ENCODE measurements at regions not wholly inside any gene's neighbourhood (a gene's known extent, or its start where the extent isn't known, plus 50 kb on each side); places are given as distances from the start of the nearest gene placed in this dataset.

DNA sequence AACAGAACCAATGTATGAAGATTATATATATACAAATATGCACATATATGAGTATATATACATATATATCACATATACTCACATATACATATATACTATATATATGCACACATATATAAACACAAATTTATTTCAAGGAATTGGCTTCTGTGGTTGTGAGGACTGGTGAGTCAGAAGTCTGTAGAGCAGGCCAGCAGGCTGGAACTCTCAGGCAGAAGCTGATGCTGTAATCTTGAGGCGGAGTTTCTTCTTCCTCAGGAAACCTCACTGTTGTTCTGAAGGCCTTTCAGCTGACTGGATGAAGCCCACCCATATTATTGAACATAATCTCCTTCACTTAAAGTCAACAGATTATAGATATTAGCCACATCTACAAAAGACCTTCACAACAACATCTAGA, 143.9 kb upstream of the CREB1 start:
- no peak for DNase-seq (ENCODE audit: low read depth)
- TF ChIP-seq, protein P1, sequence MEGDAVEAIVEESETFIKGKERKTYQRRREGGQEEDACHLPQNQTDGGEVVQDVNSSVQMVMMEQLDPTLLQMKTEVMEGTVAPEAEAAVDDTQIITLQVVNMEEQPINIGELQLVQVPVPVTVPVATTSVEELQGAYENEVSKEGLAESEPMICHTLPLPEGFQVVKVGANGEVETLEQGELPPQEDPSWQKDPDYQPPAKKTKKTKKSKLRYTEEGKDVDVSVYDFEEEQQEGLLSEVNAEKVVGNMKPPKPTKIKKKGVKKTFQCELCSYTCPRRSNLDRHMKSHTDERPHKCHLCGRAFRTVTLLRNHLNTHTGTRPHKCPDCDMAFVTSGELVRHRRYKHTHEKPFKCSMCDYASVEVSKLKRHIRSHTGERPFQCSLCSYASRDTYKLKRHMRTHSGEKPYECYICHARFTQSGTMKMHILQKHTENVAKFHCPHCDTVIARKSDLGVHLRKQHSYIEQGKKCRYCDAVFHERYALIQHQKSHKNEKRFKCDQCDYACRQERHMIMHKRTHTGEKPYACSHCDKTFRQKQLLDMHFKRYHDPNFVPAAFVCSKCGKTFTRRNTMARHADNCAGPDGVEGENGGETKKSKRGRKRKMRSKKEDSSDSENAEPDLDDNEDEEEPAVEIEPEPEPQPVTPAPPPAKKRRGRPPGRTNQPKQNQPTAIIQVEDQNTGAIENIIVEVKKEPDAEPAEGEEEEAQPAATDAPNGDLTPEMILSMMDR (conservative IDR thresholded peaks at IDR 0.05; ENCODE audit: low read depth, low read length) = no peak
- H3K4me3 ChIP-seq (ENCODE audit: low read depth, low read length) = no peak overlapping the region

DNA sequence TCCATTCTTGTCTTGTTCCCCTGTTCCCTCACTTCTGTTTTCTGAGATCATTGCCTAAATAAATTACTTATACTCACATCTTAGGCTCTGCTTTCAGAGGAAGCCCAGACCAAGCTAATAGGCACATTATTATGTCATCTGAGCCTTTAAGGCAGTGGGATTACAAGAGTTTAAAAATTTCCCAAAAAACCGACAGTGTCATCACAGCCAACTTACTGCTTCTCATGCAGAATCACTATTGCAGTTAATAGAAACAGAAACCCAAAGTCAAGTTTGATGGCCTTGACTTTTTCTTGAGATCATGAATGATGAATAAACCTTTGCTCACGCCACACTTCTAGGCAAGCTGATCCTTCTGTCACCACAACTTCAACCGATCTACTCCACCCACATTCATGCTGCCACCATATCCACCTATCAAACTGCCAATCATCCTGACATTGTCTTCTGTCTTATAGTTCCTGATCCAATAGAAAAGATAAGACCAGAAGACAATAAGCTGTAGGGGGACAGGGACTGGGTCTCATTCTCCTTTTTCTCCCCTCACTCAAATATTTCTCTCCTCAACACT, 142.7 kb upstream of the CREB1 start:
- H3K4me3 ChIP-seq (ENCODE audit: low read depth, low read length) = no peak overlapping the region
- DNase-seq (ENCODE audit: low read depth) = no peak
- TF ChIP-seq, protein P1 (conservative IDR thresholded peaks at IDR 0.05; ENCODE audit: low read depth, low read length) = no peak

DNA sequence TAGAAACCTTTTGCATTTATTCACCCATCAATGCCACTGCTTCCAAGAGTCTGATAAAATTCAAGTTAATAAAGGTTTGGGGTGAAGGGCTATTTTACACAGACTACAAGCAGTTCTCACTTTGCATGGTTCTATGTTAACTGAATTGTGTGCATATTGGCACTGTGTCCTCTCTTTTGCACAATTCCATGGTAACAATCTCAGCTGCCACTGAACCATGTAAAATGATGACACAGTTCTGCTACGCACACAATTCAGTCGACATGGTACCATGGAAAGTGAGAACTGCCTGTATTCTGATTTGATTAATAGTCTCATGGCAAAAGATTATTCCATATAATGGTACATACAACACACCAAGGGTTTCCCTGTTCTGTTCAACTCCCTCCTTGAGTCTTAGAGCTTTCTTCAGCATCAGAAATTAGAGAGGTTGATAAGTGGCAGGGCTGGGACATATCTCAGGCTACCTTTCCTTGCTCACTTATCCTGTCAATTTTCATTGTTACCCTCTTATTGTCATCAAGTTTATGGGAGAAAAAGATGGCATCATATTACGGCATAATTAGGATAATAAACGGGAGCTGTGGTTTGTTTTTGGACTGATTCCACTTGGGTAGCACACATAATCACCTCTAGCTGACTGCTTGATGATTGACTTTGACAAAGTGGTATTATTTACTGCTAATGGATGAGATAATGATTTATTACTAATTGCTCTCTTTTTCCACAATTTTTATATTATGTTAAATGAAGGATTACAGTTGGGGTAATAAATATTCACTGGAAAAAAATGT, 139.3 kb upstream of the CREB1 start:
- no peak for DNase-seq (ENCODE audit: low read depth)
- TF ChIP-seq, protein P1 (conservative IDR thresholded peaks at IDR 0.05; ENCODE audit: low read depth, low read length) = no peak
- no peak overlapping the region for H3K4me3 ChIP-seq (ENCODE audit: low read depth, low read length)

DNA sequence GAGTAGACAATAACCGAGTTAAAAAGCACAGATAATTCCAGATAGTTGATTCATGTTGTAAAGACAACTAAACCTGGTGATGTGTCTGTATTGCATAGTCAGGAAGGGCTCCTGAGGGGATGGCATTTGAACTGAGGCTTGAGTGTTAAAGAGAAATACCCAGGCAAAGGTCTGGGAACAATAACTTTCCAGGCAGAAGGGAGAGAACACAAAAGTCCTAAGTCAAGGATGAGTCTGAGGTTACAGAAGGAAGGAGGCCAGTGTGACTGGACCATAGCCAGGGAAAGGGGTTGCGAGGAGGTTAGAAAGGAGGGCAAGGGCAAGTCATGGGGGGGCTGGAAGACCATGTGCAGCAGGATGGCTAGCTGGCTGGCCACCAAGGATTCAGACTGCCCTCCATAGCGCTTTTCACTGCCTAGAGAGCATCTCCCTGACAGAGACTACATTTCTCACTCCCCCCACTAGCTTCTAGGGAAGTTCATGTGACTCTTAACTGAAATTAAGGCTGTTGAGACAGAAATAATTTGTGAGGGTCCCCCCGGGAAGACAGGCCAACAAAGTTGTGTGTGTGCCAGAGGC, 135.5 kb upstream of the CREB1 start:
- TF ChIP-seq, protein P1 (conservative IDR thresholded peaks at IDR 0.05; ENCODE audit: low read depth, low read length) = no peak
- no peak overlapping the region for H3K4me3 ChIP-seq (ENCODE audit: low read depth, low read length)
- peak; percentile 16 for DNase-seq (ENCODE audit: low read depth)

DNA sequence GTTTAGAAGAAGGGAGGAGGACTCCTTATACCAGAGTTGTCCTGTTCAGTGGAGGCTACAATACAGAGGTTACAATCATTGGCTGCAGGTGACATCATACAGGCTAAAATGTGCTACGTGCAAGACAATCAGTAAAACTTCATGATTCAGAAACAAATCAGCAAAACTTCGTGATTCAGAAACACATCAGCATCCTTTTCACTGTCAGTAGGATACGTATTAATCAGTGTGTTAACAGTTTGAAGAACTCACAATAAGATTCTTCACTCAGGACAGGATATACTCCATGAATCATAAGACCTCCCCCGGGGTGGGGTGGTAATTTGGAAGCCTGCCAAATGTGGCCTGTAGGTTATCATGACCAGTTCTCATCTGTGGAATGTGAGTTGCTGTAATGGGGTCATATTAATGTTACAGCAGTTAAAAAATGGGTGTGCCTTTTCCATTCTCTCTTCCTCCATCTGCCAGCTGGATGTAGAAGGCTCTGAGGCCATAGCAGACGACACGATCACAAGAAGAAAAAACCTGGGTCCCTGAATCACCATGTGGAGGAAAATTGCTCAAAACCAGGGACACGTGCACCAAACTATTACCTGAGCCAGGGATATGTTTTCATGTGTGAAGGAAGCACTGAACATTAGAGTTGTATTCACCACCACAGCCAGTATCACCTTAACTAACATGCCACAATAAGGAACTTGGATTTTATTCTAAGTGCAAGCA, 134.8 kb upstream of the CREB1 start:
- no peak overlapping the region for H3K4me3 ChIP-seq (ENCODE audit: low read depth, low read length)
- TF ChIP-seq, protein P1 (conservative IDR thresholded peaks at IDR 0.05; ENCODE audit: low read depth, low read length) = no peak
- DNase-seq (ENCODE audit: low read depth) = peak; percentile 93

DNA sequence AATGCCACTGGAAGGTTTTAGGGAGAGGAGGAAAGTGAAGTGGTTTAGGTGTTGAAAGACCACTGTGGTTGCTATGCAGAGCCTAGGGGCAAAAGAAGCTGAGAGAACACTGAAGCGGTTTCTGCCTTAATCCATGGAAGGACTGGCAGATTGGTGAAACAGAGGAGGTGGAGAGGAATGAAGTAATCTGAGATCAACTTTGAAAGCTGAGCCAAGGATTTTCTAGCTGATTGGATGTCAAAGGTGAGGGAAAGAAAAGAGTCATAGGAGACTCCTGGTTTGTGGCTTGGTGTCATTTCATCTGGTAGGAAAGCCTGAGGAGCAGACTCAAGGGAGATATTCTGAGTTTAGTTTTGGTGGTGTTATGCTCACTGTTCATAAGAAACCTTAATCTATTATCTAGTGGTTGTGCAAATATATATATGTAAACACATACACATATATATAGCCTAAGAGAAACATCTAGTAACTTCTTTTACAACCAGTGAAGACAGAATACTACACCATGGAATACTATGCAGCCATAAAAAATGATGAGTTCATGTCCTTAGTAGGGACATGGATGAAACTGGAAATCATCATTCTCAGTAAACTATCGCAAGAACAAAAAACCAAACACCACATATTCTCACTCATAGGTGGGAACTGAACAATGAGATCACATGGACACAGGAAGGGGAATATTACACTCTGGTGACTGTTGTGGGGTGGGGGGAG, 134.1 kb upstream of the CREB1 start:
- peak; percentile 10 for DNase-seq (ENCODE audit: low read depth)
- TF ChIP-seq, protein P1 (conservative IDR thresholded peaks at IDR 0.05; ENCODE audit: low read depth, low read length) = no peak
- H3K4me3 ChIP-seq (ENCODE audit: low read depth, low read length) = no peak overlapping the region
